ENCODE measurements at regions not wholly inside any gene's neighbourhood (a gene's known extent, or its start where the extent isn't known, plus 50 kb on each side); places are given as distances from the start of the nearest gene placed in this dataset.

DNA sequence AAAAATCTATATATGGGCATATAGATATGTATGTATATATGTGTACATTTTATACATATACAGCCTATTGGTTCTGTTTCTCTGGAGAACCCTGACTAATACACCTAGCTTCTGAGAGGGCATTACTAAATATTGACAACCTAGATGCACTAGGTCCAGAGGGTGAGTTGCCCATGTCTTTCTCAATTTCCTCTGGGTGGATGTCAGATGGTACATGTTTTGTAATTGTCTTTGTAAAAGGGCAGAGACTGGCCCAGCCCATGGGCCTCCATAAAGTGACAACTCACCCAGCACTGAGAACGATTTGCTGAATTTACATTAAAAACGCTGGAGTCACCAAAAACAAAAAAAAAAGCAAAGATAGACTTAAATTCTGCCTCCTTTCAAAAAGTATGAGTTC, 198.5 kb upstream of the FAM241A start:
- intact Hi-C loops (cut with micrococcal nuclease) (no loop called here), in situ Hi-C loops (cut with MboI) (no loop called here)
- Histone ChIP-seq H3K9me1 (ENCODE audit: control insufficient read depth, insufficient read depth, low read length) (no peaks in the 10 kb centered on the region), H3K27ac (ENCODE audit: extremely low read depth, low read depth, low read length) (no peak overlapping the region), H4K20me1 (replicated peaks; ENCODE audit: control insufficient read depth, insufficient read depth, low read length) (no peaks in the 10 kb centered on the region), H3K9ac (ENCODE audit: insufficient read depth in 1 of 2, low read depth in 2 of 2, low read length in 2 of 2) (no peak overlapping the region), H3K4me3 (no peak overlapping the region), H3K36me3 (ENCODE audit: control insufficient read depth, insufficient read depth, low read length) (no peaks in the 10 kb centered on the region), H3K4me1 (replicated peaks in 1 of 2; ENCODE audit: control insufficient read depth in 2 of 2, insufficient read depth in 2 of 2, low read length in 2 of 2) (no peaks in the 10 kb centered on the region), H2AFZ (ENCODE audit: low read depth, low read length) (no peak overlapping the region), H3K4me2 (ENCODE audit: insufficient read depth, low read length) (no peak overlapping the region), H3K27me3 (ENCODE audit: control insufficient read depth in 2 of 2, insufficient read depth in 2 of 2, low read length in 2 of 2) (no peaks in the 10 kb centered on the region), H3K79me2 (ENCODE audit: control insufficient read depth, insufficient read depth, low read length) (no peaks in the 10 kb centered on the region), H3K9me3 (replicated peaks; ENCODE audit: control insufficient read depth, insufficient read depth, low read depth, low read length) (no peaks in the 10 kb centered on the region)
- CTCF ChIA-PET (ENCODE audit: low intra/inter-chr PET ratio), result no interaction called here
- no TSS peak for BruUV-seq (replicated peaks)
- ATAC-seq (no peak), DNase-seq (ENCODE audit: extremely low read depth in 1 of 4, low spot score in 3 of 4) (no peak), FAIRE-seq (no peak)
- TF ChIP-seq, protein P1, sequence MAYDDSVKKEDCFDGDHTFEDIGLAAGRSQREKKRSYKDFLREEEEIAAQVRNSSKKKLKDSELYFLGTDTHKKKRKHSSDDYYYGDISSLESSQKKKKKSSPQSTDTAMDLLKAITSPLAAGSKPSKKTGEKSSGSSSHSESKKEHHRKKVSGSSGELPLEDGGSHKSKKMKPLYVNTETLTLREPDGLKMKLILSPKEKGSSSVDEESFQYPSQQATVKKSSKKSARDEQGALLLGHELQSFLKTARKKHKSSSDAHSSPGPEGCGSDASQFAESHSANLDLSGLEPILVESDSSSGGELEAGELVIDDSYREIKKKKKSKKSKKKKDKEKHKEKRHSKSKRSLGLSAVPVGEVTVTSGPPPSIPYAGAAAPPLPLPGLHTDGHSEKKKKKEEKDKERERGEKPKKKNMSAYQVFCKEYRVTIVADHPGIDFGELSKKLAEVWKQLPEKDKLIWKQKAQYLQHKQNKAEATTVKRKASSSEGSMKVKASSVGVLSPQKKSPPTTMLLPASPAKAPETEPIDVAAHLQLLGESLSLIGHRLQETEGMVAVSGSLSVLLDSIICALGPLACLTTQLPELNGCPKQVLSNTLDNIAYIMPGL (CRISPR knock-in tag; IDR thresholded peaks at IDR 0.05), result no peak
- WGBS (ENCODE audit: insufficient coverage, low coverage, missing lambda C conversion rate), result 0% methylated on average over 2 of the region's 2 CpGs
- POLR2A ChIA-PET, result interaction anchor here (0.6 kb wide), 1 partner anchor 434 kb away, joined by 3 read pairs; no protein-coding TSS in a partner anchor

- BruUV-seq (replicated peaks), result no TSS peak
- ATAC-seq, result no peak
- no peak for FAIRE-seq
- H3K36me3 ChIP-seq (ENCODE audit: control insufficient read depth, insufficient read depth, low read length), result no peaks in the 10 kb centered on the region
- H3K9me1 ChIP-seq (ENCODE audit: control insufficient read depth, insufficient read depth, low read length), result no peaks in the 10 kb centered on the region
- H3K27me3 ChIP-seq (ENCODE audit: control insufficient read depth in 2 of 2, insufficient read depth in 2 of 2, low read length in 2 of 2), result no peaks in the 10 kb centered on the region
- H3K4me2 ChIP-seq (ENCODE audit: insufficient read depth, low read length), result no peak overlapping the region
- ChIA-PET POLR2A (interaction anchor here (1.0 kb wide), 1 partner anchor 12 kb away, joined by 3 read pairs; no protein-coding TSS in a partner anchor), CTCF (ENCODE audit: low intra/inter-chr PET ratio) (interaction anchor here (0.6 kb wide), 1 partner anchor 12 kb away, joined by 3 read pairs; no protein-coding TSS in a partner anchor)
- H3K27ac ChIP-seq (ENCODE audit: extremely low read depth, low read depth, low read length), result no peak overlapping the region
- H3K79me2 ChIP-seq (ENCODE audit: control insufficient read depth, insufficient read depth, low read length), result no peaks in the 10 kb centered on the region
- intact Hi-C loops (cut with micrococcal nuclease) (no loop called here), in situ Hi-C loops (cut with MboI) (no loop called here)
- H3K4me3 ChIP-seq, result no peak overlapping the region
- H2AFZ ChIP-seq (ENCODE audit: low read depth, low read length), result no peak overlapping the region
- H4K20me1 ChIP-seq (replicated peaks; ENCODE audit: control insufficient read depth, insufficient read depth, low read length), result no peaks in the 10 kb centered on the region
- no peaks in the 10 kb centered on the region for H3K4me1 ChIP-seq (replicated peaks in 1 of 2; ENCODE audit: control insufficient read depth in 2 of 2, insufficient read depth in 2 of 2, low read length in 2 of 2)
- H3K9me3 ChIP-seq (replicated peaks; ENCODE audit: control insufficient read depth, insufficient read depth, low read depth, low read length), result no peaks in the 10 kb centered on the region
- no peak overlapping the region for H3K9ac ChIP-seq (ENCODE audit: insufficient read depth in 1 of 2, low read depth in 2 of 2, low read length in 2 of 2)
- DNase-seq (ENCODE audit: extremely low read depth in 1 of 4, low spot score in 3 of 4), result no peak
- TF ChIP-seq SP1 (CRISPR knock-in tag; IDR thresholded peaks at IDR 0.05) (no peak), SOX6 (IDR thresholded peaks at IDR 0.05) (no peak), RAD51 (IDR thresholded peaks at IDR 0.05; ENCODE audit: borderline replicate concordance, low read depth) (no peak), HES1 (IDR thresholded peaks at IDR 0.05; ENCODE audit: low read depth) (no peak), EGR1 (conservative IDR thresholded peaks at IDR 0.05) (no peak)
- TF ChIP-seq, protein P2, sequence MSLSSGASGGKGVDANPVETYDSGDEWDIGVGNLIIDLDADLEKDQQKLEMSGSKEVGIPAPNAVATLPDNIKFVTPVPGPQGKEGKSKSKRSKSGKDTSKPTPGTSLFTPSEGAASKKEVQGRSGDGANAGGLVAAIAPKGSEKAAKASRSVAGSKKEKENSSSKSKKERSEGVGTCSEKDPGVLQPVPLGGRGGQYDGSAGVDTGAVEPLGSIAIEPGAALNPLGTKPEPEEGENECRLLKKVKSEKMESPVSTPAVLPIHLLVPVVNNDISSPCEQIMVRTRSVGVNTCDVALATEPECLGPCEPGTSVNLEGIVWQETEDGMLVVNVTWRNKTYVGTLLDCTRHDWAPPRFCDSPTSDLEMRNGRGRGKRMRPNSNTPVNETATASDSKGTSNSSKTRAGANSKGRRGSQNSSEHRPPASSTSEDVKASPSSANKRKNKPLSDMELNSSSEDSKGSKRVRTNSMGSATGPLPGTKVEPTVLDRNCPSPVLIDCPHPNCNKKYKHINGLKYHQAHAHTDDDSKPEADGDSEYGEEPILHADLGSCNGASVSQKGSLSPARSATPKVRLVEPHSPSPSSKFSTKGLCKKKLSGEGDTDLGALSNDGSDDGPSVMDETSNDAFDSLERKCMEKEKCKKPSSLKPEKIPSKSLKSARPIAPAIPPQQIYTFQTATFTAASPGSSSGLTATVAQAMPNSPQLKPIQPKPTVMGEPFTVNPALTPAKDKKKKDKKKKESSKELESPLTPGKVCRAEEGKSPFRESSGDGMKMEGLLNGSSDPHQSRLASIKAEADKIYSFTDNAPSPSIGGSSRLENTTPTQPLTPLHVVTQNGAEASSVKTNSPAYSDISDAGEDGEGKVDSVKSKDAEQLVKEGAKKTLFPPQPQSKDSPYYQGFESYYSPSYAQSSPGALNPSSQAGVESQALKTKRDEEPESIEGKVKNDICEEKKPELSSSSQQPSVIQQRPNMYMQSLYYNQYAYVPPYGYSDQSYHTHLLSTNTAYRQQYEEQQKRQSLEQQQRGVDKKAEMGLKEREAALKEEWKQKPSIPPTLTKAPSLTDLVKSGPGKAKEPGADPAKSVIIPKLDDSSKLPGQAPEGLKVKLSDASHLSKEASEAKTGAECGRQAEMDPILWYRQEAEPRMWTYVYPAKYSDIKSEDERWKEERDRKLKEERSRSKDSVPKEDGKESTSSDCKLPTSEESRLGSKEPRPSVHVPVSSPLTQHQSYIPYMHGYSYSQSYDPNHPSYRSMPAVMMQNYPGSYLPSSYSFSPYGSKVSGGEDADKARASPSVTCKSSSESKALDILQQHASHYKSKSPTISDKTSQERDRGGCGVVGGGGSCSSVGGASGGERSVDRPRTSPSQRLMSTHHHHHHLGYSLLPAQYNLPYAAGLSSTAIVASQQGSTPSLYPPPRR (CRISPR knock-in tag; IDR thresholded peaks at IDR 0.05; ENCODE audit: borderline replicate concordance), result no peak
These were observed 192.6 kb upstream of the FAM241A start for GRCh38 chr4:111952688-111953087.
